ENCODE measurements at regions not wholly inside any gene's neighbourhood (a gene's known extent, or its start where the extent isn't known, plus 50 kb on each side); places are given as distances from the start of the nearest gene placed in this dataset.

- no peak for DNase-seq (ENCODE audit: low spot score)
Observed at GRCh38 chr13:68506888-68507551, 1276.9 kb upstream of the PCDH9 start.

- no peak for DNase-seq (ENCODE audit: low spot score)
Observed at GRCh38 chr13:68490594-68490993, 1260.5 kb upstream of the PCDH9 start.

GRCh38 chr13:68481130-68481529 lies 1251.0 kb upstream of the PCDH9 start:
- DNase-seq (ENCODE audit: low spot score): no peak

- no peak for DNase-seq (ENCODE audit: low spot score)
Observed at GRCh38 chr13:68473834-68474326, 1243.7 kb upstream of the PCDH9 start.

GRCh38 chr13:68467160-68467559 lies 1237.0 kb upstream of the PCDH9 start:
- DNase-seq (ENCODE audit: low spot score): no peak

- DNase-seq (ENCODE audit: low spot score): no peak
Observed at GRCh38 chr13:68440874-68441273, 1210.7 kb upstream of the PCDH9 start.

- DNase-seq (ENCODE audit: low spot score): peak; percentile 89
Observed at GRCh38 chr13:68439817-68440216, 1209.7 kb upstream of the PCDH9 start.

- no peak for DNase-seq (ENCODE audit: low spot score)
Observed at GRCh38 chr13:68428292-68428691, 1198.2 kb upstream of the PCDH9 start.

- DNase-seq (ENCODE audit: low spot score): no peak
Observed at GRCh38 chr13:68417801-68418200, 1187.7 kb upstream of the PCDH9 start.

- DNase-seq (ENCODE audit: low spot score): no peak
Observed at GRCh38 chr13:68410007-68410406, 1179.9 kb upstream of the PCDH9 start.

- DNase-seq (ENCODE audit: low spot score): no peak
Observed at GRCh38 chr13:68390987-68391386, 1160.9 kb upstream of the PCDH9 start.

- no peak for DNase-seq (ENCODE audit: low spot score)
Observed at GRCh38 chr13:68386808-68387207, 1156.7 kb upstream of the PCDH9 start.

GRCh38 chr13:68380041-68380973 lies 1150.2 kb upstream of the PCDH9 start:
- no peak for DNase-seq (ENCODE audit: low spot score)

GRCh38 chr13:68378294-68378693 lies 1148.2 kb upstream of the PCDH9 start:
- no peak for DNase-seq (ENCODE audit: low spot score)

GRCh38 chr13:68375004-68375403 lies 1144.9 kb upstream of the PCDH9 start:
- no peak for DNase-seq (ENCODE audit: low spot score)

GRCh38 chr13:68369739-68370138 lies 1139.6 kb upstream of the PCDH9 start:
- DNase-seq (ENCODE audit: low spot score): peak; percentile 58

GRCh38 chr13:68368922-68369321 lies 1138.8 kb upstream of the PCDH9 start:
- no peak for DNase-seq (ENCODE audit: low spot score)

- no peak for DNase-seq (ENCODE audit: low spot score)
Observed at GRCh38 chr13:68359105-68359504, 1129.0 kb upstream of the PCDH9 start.

- DNase-seq (ENCODE audit: low spot score): no peak
Observed at GRCh38 chr13:68358294-68358705, 1128.2 kb upstream of the PCDH9 start.

- no peak for DNase-seq (ENCODE audit: low spot score)
Observed at GRCh38 chr13:68350554-68350953, 1120.4 kb upstream of the PCDH9 start.

GRCh38 chr13:68347220-68347619 lies 1117.1 kb upstream of the PCDH9 start:
- DNase-seq (ENCODE audit: low spot score): no peak

- DNase-seq (ENCODE audit: low spot score): no peak
Observed at GRCh38 chr13:68345963-68346531, 1115.9 kb upstream of the PCDH9 start.

GRCh38 chr13:68323124-68323523 lies 1093.0 kb upstream of the PCDH9 start:
- DNase-seq (ENCODE audit: low spot score): no peak
